ENCODE measurements at regions not wholly inside any gene's neighbourhood (a gene's known extent, or its start where the extent isn't known, plus 50 kb on each side); places are given as distances from the start of the nearest gene placed in this dataset.

GRCh38 chr2:522776-523175, 154.4 kb downstream of the TMEM18 start:
- Histone ChIP-seq H3K4me3 (ENCODE audit: low read length) (no peak overlapping the region), H3K4me1 (ENCODE audit: insufficient read depth, low read length) (no peaks in the 10 kb centered on the region), H3K9me3 (ENCODE audit: low read depth, low read length) (no peaks in the 10 kb centered on the region), H3K27me3 (ENCODE audit: insufficient read depth, low read length) (no peaks in the 10 kb centered on the region)

- Histone ChIP-seq H3K4me3 (ENCODE audit: low read length) (no peak overlapping the region), H3K27me3 (ENCODE audit: insufficient read depth, low read length) (no peaks in the 10 kb centered on the region), H3K9me3 (ENCODE audit: low read depth, low read length) (no peaks in the 10 kb centered on the region), H3K4me1 (ENCODE audit: insufficient read depth, low read length) (no peaks in the 10 kb centered on the region)
Observed at GRCh38 chr2:521853-522530, 155.2 kb downstream of the TMEM18 start.

DNA sequence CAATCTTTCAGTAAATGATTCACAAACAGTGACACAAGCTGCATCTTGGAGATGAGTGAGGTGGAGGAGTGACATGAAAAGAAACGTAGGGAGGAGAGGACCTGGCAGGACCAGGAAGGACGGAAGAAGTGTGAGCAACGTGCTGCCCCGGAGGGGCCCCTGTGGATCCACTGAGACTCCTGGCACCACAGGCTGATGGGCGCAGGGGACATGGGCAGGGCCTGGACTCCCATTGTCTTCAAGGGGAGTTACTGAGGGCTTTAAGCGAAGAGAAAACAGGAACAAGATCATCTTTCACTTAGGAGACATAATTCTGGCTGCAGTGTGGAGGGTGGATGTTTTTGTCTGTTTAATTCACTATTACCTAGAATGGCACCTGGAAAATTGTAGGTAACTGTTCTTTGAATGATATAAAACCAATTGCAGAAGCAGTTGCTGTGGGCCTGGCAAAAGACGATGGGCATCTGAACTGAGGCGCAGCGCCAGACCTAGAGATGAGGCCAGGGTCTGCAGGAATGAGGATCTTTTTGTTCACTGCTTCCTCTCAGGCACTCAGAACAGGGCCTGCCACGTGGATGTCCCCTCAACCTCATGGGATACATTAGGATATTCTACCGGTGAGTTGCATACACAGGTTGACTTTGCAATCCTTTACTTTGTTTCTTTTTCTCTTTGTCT, 156.4 kb downstream of the TMEM18 start:
- Histone ChIP-seq H3K27me3 (ENCODE audit: insufficient read depth, low read length) (no peaks in the 10 kb centered on the region), H3K4me3 (ENCODE audit: low read length) (no peak overlapping the region), H3K9me3 (ENCODE audit: low read depth, low read length) (no peaks in the 10 kb centered on the region), H3K4me1 (ENCODE audit: insufficient read depth, low read length) (no peaks in the 10 kb centered on the region)

GRCh38 chr2:516944-517343, 160.3 kb downstream of the TMEM18 start:
- no peaks in the 10 kb centered on the region for H3K27me3 ChIP-seq (ENCODE audit: insufficient read depth, low read length)
- H3K9me3 ChIP-seq (ENCODE audit: low read depth, low read length), result no peaks in the 10 kb centered on the region
- no peak overlapping the region for H3K4me3 ChIP-seq (ENCODE audit: low read length)
- no peaks in the 10 kb centered on the region for H3K4me1 ChIP-seq (ENCODE audit: insufficient read depth, low read length)

GRCh38 chr2:516131-516530, 161.1 kb downstream of the TMEM18 start:
- no peak overlapping the region for H3K4me3 ChIP-seq (ENCODE audit: low read length)
- H3K9me3 ChIP-seq (ENCODE audit: low read depth, low read length), result no peaks in the 10 kb centered on the region
- no peaks in the 10 kb centered on the region for H3K27me3 ChIP-seq (ENCODE audit: insufficient read depth, low read length)
- no peaks in the 10 kb centered on the region for H3K4me1 ChIP-seq (ENCODE audit: insufficient read depth, low read length)

- H3K4me3 ChIP-seq (ENCODE audit: low read length), result no peak overlapping the region
- H3K27me3 ChIP-seq (ENCODE audit: insufficient read depth, low read length), result no peaks in the 10 kb centered on the region
- H3K4me1 ChIP-seq (ENCODE audit: insufficient read depth, low read length), result no peaks in the 10 kb centered on the region
- no peaks in the 10 kb centered on the region for H3K9me3 ChIP-seq (ENCODE audit: low read depth, low read length)
Observed at GRCh38 chr2:515441-516127, 161.6 kb downstream of the TMEM18 start.

DNA sequence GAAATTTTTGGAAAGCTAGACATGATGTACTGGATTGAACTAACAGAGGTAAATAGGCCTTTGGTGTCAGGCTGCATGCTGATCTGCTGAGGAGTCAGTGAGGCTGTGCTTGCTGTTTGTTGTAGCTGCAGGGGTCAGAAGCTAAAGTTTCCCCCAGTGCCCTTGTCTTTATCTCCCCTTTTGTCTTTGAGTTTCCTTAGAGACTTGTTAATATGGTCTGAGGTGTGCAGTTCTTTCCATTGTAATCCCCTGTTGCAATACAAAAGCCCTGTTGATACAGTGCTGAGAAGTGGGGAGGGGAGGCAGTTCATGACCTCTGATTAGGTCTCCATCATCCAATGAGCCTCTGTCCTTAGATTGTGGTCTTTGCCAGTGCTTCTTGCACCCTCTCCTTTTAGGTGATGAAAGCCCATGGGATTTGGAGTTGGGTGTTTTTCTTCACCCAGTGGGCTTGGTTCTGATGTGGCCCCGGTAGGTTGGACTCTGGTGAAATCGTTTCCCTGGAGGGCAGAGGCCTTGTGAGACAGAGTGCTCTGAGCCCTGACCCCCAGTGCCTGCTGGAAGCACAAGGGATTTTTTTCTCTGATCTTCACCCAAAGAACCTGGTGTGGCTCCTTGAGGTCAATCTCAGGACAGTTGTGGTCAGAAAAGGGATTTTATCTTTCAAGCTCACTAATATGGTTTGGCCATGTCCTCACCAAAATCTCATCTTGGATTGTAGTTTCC, 163.1 kb downstream of the TMEM18 start:
- no peak overlapping the region for H3K4me3 ChIP-seq (ENCODE audit: low read length)
- no peaks in the 10 kb centered on the region for H3K4me1 ChIP-seq (ENCODE audit: insufficient read depth, low read length)
- no peaks in the 10 kb centered on the region for H3K27me3 ChIP-seq (ENCODE audit: insufficient read depth, low read length)
- no peaks in the 10 kb centered on the region for H3K9me3 ChIP-seq (ENCODE audit: low read depth, low read length)

DNA sequence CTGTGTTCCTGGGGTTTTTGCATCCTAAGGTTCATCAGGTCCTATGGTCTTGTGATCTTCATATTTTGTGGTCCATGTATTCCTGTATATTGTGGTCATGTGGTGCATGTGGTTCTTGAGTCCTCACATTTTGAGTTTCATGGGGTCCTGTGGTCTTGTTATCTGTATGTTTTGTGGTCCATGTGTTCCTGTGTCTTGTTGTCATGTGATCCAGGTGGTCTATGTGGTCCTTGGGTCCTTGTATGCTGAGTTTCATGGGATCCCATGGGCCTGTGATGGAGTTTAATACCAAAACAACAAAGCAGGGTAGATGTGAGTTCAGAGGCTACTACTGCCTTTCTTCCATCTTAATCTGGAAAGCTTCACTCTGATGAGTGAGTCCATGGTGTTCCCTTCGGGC, 166.4 kb downstream of the TMEM18 start:
- Histone ChIP-seq H3K4me3 (ENCODE audit: low read length) (no peak overlapping the region), H3K9me3 (ENCODE audit: low read depth, low read length) (no peaks in the 10 kb centered on the region), H3K27me3 (ENCODE audit: insufficient read depth, low read length) (no peaks in the 10 kb centered on the region), H3K4me1 (ENCODE audit: insufficient read depth, low read length) (no peaks in the 10 kb centered on the region)

DNA sequence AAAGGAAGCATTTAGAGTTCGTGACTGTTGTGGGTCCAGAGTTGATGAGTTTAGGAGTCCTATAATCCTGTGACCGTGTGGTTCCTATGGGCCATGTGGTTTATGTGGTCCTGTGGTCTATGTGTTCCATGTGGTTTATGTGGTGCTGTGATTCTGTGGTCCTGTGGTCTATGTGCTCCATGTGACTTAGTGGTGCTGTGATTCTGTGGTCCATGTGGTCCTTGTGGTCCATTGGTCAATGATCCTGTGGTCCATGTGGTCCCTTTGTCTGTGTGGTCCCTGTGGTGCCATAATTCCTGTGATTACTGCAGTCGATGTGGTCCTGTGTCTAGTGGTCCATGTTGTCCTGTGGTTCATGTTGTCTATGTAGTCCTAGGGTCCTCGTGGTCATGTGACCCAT, 167.3 kb downstream of the TMEM18 start:
- no peak overlapping the region for H3K4me3 ChIP-seq (ENCODE audit: low read length)
- H3K4me1 ChIP-seq (ENCODE audit: insufficient read depth, low read length), result no peaks in the 10 kb centered on the region
- H3K27me3 ChIP-seq (ENCODE audit: insufficient read depth, low read length), result no peaks in the 10 kb centered on the region
- no peaks in the 10 kb centered on the region for H3K9me3 ChIP-seq (ENCODE audit: low read depth, low read length)

- Histone ChIP-seq H3K9me3 (ENCODE audit: low read depth, low read length) (no peaks in the 10 kb centered on the region), H3K27me3 (ENCODE audit: insufficient read depth, low read length) (no peaks in the 10 kb centered on the region), H3K4me3 (ENCODE audit: low read length) (no peak overlapping the region), H3K4me1 (ENCODE audit: insufficient read depth, low read length) (no peaks in the 10 kb centered on the region)
Observed at GRCh38 chr2:508121-508520, 169.1 kb downstream of the TMEM18 start.

DNA sequence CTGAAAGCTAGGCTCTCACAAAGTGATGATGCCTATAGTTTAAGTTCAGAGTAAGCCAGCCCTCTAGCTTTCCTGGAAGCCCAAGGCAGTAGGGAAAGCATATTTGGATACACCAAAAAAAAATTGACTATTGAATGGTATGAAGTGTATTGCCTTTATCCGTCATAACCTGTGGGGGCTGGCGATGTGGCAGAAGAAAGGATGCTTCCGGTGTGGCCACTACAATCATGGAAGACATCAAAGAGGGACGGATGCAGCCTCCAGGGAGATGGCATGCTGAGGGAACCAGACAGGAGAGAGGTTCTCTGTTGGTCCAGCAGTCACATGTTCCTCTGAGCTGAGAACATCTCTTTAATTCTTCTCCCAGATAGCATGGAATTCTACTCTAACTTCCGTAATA, 170.3 kb downstream of the TMEM18 start:
- Histone ChIP-seq H3K27me3 (ENCODE audit: insufficient read depth, low read length) (no peaks in the 10 kb centered on the region), H3K9me3 (ENCODE audit: low read depth, low read length) (no peaks in the 10 kb centered on the region), H3K4me3 (ENCODE audit: low read length) (no peak overlapping the region), H3K4me1 (ENCODE audit: insufficient read depth, low read length) (no peaks in the 10 kb centered on the region)

GRCh38 chr2:506451-506850, 170.8 kb downstream of the TMEM18 start:
- Histone ChIP-seq H3K27me3 (ENCODE audit: insufficient read depth, low read length) (no peaks in the 10 kb centered on the region), H3K4me3 (ENCODE audit: low read length) (no peak overlapping the region), H3K4me1 (ENCODE audit: insufficient read depth, low read length) (no peaks in the 10 kb centered on the region), H3K9me3 (ENCODE audit: low read depth, low read length) (no peaks in the 10 kb centered on the region)

- H3K4me3 ChIP-seq (ENCODE audit: low read length), result no peak overlapping the region
- no peaks in the 10 kb centered on the region for H3K9me3 ChIP-seq (ENCODE audit: low read depth, low read length)
- H3K27me3 ChIP-seq (ENCODE audit: insufficient read depth, low read length), result no peaks in the 10 kb centered on the region
- H3K4me1 ChIP-seq (ENCODE audit: insufficient read depth, low read length), result no peaks in the 10 kb centered on the region
Observed at GRCh38 chr2:505941-506340, 171.3 kb downstream of the TMEM18 start.

- H3K4me3 ChIP-seq (ENCODE audit: low read length), result no peak overlapping the region
- no peaks in the 10 kb centered on the region for H3K27me3 ChIP-seq (ENCODE audit: insufficient read depth, low read length)
- no peaks in the 10 kb centered on the region for H3K4me1 ChIP-seq (ENCODE audit: insufficient read depth, low read length)
- no peaks in the 10 kb centered on the region for H3K9me3 ChIP-seq (ENCODE audit: low read depth, low read length)
Observed at GRCh38 chr2:503288-503999, 173.8 kb downstream of the TMEM18 start.

- no peaks in the 10 kb centered on the region for H3K4me1 ChIP-seq (ENCODE audit: insufficient read depth, low read length)
- H3K9me3 ChIP-seq (ENCODE audit: low read depth, low read length), result no peaks in the 10 kb centered on the region
- H3K4me3 ChIP-seq (ENCODE audit: low read length), result no peak overlapping the region
- no peaks in the 10 kb centered on the region for H3K27me3 ChIP-seq (ENCODE audit: insufficient read depth, low read length)
Observed at GRCh38 chr2:502831-503230, 174.4 kb downstream of the TMEM18 start.

All from mononuclear cell (primary cell).